ENCODE measurements at regions not wholly inside any gene's neighbourhood (a gene's known extent, or its start where the extent isn't known, plus 50 kb on each side); places are given as distances from the start of the nearest gene placed in this dataset.
A peak's percentile ranks its signal among the peaks of the same experiment; 100 is the strongest.

GRCh38 chr6:124877468-124877867 is 84.8 kb upstream of the RNF217 start:
- DNase-seq (ENCODE audit: low read depth, low spot score) = no peak

GRCh38 chr6:124879110-124879991 is 82.9 kb upstream of the RNF217 start:
- DNase-seq (ENCODE audit: low read depth, low spot score) = no peak

- no peak for DNase-seq (ENCODE audit: low read depth, low spot score)
Measured at GRCh38 chr6:124879992-124880355, 82.3 kb upstream of the RNF217 start.

GRCh38 chr6:124881898-124882578 is 80.2 kb upstream of the RNF217 start:
- no peak for DNase-seq (ENCODE audit: low read depth, low spot score)

GRCh38 chr6:124882579-124883393 is 79.5 kb upstream of the RNF217 start:
- peak; percentile 35 for DNase-seq (ENCODE audit: low read depth, low spot score)

GRCh38 chr6:124885171-124885570 is 77.1 kb upstream of the RNF217 start:
- DNase-seq (ENCODE audit: low read depth, low spot score) = no peak

- DNase-seq (ENCODE audit: low read depth, low spot score) = no peak
Measured at GRCh38 chr6:124887872-124888580, 74.2 kb upstream of the RNF217 start.

- no peak for DNase-seq (ENCODE audit: low read depth, low spot score)
Measured at GRCh38 chr6:124888581-124889371, 73.5 kb upstream of the RNF217 start.

- DNase-seq (ENCODE audit: low read depth, low spot score) = no peak
Measured at GRCh38 chr6:124901084-124901483, 61.2 kb upstream of the RNF217 start.

- DNase-seq (ENCODE audit: low read depth, low spot score) = no peak
Measured at GRCh38 chr6:124903797-124904196, 58.4 kb upstream of the RNF217 start.

- DNase-seq (ENCODE audit: low read depth, low spot score) = no peak
Measured at GRCh38 chr6:124907596-124907995, 54.6 kb upstream of the RNF217 start.

All from pulmonary artery endothelial cell (primary cell).